ENCODE measurements at regions not wholly inside any gene's neighbourhood (a gene's known extent, or its start where the extent isn't known, plus 50 kb on each side); places are given as distances from the start of the nearest gene placed in this dataset.

DNA sequence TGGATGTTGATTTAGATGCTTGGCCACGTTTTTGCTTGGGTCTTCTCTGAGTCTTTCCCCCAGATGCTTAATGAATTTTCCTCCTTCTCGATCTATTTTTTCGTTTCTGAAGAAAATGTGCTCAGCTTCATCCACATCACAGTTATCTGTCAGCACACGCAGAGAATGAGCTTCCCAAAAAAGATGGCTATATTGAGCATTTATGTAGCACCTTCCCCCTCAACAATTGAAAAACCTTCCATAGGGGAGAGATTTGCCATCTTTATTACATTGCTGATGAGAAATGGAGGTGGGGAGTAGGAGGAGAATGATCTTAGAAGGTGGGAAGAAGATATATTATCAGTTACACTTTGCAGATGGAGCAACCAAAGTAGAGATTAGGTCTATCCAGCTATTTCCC, 228.1 kb upstream of the PHYHIPL start:
- TF ChIP-seq, protein P1, sequence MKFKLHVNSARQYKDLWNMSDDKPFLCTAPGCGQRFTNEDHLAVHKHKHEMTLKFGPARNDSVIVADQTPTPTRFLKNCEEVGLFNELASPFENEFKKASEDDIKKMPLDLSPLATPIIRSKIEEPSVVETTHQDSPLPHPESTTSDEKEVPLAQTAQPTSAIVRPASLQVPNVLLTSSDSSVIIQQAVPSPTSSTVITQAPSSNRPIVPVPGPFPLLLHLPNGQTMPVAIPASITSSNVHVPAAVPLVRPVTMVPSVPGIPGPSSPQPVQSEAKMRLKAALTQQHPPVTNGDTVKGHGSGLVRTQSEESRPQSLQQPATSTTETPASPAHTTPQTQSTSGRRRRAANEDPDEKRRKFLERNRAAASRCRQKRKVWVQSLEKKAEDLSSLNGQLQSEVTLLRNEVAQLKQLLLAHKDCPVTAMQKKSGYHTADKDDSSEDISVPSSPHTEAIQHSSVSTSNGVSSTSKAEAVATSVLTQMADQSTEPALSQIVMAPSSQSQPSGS (CRISPR knock-in tag; IDR thresholded peaks at IDR 0.05; ENCODE audit: borderline replicate concordance, low read depth): no peak
- no peak for TF ChIP-seq TCF7 (CRISPR knock-in tag; IDR thresholded peaks at IDR 0.05; ENCODE audit: low read depth)
- TF ChIP-seq, protein P2, sequence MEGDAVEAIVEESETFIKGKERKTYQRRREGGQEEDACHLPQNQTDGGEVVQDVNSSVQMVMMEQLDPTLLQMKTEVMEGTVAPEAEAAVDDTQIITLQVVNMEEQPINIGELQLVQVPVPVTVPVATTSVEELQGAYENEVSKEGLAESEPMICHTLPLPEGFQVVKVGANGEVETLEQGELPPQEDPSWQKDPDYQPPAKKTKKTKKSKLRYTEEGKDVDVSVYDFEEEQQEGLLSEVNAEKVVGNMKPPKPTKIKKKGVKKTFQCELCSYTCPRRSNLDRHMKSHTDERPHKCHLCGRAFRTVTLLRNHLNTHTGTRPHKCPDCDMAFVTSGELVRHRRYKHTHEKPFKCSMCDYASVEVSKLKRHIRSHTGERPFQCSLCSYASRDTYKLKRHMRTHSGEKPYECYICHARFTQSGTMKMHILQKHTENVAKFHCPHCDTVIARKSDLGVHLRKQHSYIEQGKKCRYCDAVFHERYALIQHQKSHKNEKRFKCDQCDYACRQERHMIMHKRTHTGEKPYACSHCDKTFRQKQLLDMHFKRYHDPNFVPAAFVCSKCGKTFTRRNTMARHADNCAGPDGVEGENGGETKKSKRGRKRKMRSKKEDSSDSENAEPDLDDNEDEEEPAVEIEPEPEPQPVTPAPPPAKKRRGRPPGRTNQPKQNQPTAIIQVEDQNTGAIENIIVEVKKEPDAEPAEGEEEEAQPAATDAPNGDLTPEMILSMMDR (IDR thresholded peaks at IDR 0.05): no peak
- TF ChIP-seq, protein P3, sequence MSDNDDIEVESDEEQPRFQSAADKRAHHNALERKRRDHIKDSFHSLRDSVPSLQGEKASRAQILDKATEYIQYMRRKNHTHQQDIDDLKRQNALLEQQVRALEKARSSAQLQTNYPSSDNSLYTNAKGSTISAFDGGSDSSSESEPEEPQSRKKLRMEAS (CRISPR knock-in tag; IDR thresholded peaks at IDR 0.05): no peak
- TF ChIP-seq, protein P4, sequence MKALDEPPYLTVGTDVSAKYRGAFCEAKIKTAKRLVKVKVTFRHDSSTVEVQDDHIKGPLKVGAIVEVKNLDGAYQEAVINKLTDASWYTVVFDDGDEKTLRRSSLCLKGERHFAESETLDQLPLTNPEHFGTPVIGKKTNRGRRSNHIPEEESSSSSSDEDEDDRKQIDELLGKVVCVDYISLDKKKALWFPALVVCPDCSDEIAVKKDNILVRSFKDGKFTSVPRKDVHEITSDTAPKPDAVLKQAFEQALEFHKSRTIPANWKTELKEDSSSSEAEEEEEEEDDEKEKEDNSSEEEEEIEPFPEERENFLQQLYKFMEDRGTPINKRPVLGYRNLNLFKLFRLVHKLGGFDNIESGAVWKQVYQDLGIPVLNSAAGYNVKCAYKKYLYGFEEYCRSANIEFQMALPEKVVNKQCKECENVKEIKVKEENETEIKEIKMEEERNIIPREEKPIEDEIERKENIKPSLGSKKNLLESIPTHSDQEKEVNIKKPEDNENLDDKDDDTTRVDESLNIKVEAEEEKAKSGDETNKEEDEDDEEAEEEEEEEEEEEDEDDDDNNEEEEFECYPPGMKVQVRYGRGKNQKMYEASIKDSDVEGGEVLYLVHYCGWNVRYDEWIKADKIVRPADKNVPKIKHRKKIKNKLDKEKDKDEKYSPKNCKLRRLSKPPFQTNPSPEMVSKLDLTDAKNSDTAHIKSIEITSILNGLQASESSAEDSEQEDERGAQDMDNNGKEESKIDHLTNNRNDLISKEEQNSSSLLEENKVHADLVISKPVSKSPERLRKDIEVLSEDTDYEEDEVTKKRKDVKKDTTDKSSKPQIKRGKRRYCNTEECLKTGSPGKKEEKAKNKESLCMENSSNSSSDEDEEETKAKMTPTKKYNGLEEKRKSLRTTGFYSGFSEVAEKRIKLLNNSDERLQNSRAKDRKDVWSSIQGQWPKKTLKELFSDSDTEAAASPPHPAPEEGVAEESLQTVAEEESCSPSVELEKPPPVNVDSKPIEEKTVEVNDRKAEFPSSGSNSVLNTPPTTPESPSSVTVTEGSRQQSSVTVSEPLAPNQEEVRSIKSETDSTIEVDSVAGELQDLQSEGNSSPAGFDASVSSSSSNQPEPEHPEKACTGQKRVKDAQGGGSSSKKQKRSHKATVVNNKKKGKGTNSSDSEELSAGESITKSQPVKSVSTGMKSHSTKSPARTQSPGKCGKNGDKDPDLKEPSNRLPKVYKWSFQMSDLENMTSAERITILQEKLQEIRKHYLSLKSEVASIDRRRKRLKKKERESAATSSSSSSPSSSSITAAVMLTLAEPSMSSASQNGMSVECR (CRISPR knock-in tag; IDR thresholded peaks at IDR 0.05; ENCODE audit: borderline replicate concordance): no peak
- no peak for TF ChIP-seq JUN (CRISPR knock-in tag; IDR thresholded peaks at IDR 0.05)
- no peak for TF ChIP-seq ESRRA (CRISPR knock-in tag; IDR thresholded peaks at IDR 0.05; ENCODE audit: borderline replicate concordance)
